ENCODE measurements at regions not wholly inside any gene's neighbourhood (a gene's known extent, or its start where the extent isn't known, plus 50 kb on each side); places are given as distances from the start of the nearest gene placed in this dataset.

DNA sequence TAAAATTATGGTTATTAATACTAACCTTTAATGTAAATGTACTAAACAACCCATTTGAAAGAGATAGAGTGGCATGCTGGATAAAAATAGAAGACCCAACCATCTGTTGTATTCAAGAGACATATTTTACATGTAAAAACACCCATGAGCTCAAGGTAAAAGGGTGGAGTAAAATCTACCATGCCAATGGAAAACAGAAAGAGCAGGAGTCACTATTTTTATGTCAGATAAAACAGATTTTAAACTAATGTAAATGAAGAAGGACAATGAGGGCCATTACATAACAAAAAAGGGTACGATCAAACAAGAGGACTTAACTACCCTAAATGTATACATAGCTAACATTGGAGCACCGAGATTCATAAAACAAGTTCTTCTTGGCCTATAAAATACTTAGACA lies 66.3 kb downstream of the ITM2A start:
- no peak for DNase-seq

GRCh38 chrX:79290596-79290995 lies 76.5 kb downstream of the ITM2A start:
- no peak for DNase-seq

DNA sequence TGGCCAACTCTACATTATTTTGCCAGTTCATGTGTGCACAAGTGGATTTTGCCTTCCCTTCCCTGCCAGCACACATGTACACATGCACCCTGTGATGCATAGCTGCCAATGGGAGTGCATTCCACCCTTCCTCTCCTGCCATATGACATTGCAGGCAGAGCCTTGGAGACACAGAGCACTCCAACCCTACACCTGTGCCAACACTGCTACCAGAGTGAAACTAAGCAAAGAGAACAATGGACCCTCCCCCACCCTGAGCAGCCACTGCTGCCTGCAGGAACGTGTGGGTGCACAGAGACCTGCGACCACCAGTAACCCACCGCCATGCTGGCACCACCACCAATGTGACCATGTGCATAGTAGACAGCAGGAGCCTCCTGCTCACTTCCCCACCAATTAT lies 78.4 kb downstream of the ITM2A start:
- no peak for DNase-seq

DNA sequence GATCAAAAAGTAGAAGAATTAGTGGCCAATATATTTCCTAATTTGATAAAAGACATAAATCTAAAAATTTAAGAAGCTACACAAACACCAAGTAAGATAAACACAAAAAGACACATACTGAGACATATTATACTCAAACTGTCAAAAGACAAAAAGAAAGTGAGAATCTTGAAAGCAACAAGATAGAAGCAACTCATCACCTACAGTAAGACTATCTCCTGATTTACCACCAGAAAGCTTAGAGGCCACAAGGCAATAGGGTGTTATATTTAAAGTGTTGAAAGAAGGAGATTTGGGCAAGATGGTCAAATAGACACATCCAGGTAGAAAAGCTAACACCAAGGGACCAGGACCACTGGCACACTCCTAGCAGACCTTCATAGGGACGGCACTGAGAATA lies 79.4 kb downstream of the ITM2A start:
- DNase-seq = no peak

- no peak for DNase-seq
Observed at GRCh38 chrX:79281775-79282174, 85.4 kb downstream of the ITM2A start.

GRCh38 chrX:79270401-79270800 lies 96.7 kb downstream of the ITM2A start:
- peak; percentile 65 for DNase-seq

GRCh38 chrX:79268788-79269187 lies 98.3 kb downstream of the ITM2A start:
- no peak for DNase-seq

DNA sequence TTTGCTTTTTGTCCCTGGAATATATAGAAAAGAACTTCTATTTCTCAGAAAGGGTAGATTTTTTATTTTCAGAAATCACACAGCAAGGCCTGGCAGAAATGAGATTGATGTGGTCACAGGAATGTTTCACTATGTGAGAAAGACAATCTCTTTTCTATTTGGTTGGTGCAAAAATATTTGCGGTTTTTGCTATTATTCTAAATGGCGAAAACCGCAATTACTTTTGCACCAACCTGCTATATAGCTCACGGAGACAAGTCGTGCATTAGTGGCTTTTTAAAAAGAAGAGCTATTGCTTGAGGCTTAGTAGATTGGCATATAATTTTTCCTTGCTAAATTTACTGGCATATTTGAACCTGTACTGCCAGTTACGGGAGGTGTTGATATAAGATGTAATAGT lies 100.4 kb downstream of the ITM2A start:
- DNase-seq = no peak

GRCh38 chrX:79263550-79263949 lies 103.6 kb downstream of the ITM2A start:
- DNase-seq = no peak

- DNase-seq = peak; percentile 70
Observed at GRCh38 chrX:79259073-79259689, 108.0 kb downstream of the ITM2A start.

GRCh38 chrX:79243691-79244090 lies 99.2 kb downstream of the GPR174 start:
- no peak for DNase-seq

DNA sequence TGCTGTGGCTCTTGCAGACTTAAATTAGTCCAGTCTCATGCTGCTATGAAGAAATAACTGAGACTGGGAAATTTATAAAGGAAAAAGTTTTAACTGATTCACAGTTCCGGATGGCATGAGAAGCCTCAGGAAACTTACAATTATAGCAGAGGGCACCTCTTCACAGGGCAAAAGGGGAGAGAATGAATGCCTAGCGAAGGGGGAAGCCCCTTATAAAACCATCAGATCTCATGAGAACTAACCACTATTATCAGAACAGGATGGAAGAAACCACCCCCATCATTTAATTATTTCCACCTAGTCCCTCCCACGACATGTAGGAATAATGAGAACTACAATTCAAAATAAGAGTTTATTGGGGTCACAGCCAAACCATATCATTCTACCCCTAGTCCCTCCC lies 91.4 kb downstream of the GPR174 start:
- no peak for DNase-seq

- no peak for DNase-seq
Observed at GRCh38 chrX:79231662-79232061, 87.2 kb downstream of the GPR174 start.
